ENCODE measurements at regions not wholly inside any gene's neighbourhood (a gene's known extent, or its start where the extent isn't known, plus 50 kb on each side); places are given as distances from the start of the nearest gene placed in this dataset.

DNA sequence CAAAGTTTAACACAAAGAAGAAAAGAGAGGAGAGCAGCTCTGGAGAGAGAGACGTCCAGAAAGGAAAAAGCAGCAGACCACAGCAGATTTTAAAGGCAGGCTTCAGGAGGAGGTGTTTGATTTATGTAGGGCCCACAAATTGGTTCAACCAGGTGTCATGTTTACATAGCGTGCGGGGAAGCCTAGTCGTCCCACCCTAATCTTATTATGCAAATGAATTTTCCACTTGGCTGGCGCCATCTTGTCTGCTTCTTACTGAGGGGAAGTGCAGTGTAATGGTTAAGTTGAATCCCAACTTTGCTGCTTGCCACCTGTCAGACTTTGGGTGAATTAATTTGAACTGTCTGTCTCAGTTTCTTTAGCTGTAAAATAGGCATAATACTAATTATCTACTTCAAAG is 282.4 kb upstream of the CYRIA start:
- DNase-seq: no peak
- intact Hi-C loops (cut with micrococcal nuclease; ENCODE audit: unreplicated experiment): no loop called here
- H3K4me3 ChIP-seq: no peak overlapping the region
- no peaks in the 10 kb centered on the region for H3K79me2 ChIP-seq (ENCODE audit: low read depth)
- no peak overlapping the region for H3K27ac ChIP-seq
- no TSS peak for BruUV-seq (replicated peaks)
- no peak overlapping the region for H3K4me2 ChIP-seq
- no peak for TF ChIP-seq EZH2 (IDR thresholded peaks at IDR 0.05; ENCODE audit: low read depth)
- TF ChIP-seq, protein P1, sequence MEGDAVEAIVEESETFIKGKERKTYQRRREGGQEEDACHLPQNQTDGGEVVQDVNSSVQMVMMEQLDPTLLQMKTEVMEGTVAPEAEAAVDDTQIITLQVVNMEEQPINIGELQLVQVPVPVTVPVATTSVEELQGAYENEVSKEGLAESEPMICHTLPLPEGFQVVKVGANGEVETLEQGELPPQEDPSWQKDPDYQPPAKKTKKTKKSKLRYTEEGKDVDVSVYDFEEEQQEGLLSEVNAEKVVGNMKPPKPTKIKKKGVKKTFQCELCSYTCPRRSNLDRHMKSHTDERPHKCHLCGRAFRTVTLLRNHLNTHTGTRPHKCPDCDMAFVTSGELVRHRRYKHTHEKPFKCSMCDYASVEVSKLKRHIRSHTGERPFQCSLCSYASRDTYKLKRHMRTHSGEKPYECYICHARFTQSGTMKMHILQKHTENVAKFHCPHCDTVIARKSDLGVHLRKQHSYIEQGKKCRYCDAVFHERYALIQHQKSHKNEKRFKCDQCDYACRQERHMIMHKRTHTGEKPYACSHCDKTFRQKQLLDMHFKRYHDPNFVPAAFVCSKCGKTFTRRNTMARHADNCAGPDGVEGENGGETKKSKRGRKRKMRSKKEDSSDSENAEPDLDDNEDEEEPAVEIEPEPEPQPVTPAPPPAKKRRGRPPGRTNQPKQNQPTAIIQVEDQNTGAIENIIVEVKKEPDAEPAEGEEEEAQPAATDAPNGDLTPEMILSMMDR (conservative IDR thresholded peaks at IDR 0.05): no peak
- ChIA-PET POLR2A (ENCODE audit: unreplicated experiment) (no interaction called here), CTCF (no interaction called here)
- H4K20me1 ChIP-seq (ENCODE audit: insufficient read depth): no peaks in the 10 kb centered on the region
- no peaks in the 10 kb centered on the region for H3K4me1 ChIP-seq (replicated peaks; ENCODE audit: insufficient read depth)
- H3F3A ChIP-seq (ENCODE audit: insufficient read depth, low read depth): no peaks in the 10 kb centered on the region
- H2AFZ ChIP-seq: no peak overlapping the region
- no peaks in the 10 kb centered on the region for H3K36me3 ChIP-seq (ENCODE audit: low read depth)
- H3K27me3 ChIP-seq (ENCODE audit: insufficient read depth, low read depth): no peaks in the 10 kb centered on the region
- H3K9me3 ChIP-seq (ENCODE audit: insufficient read depth, low read depth): no peaks in the 10 kb centered on the region
- H3K9me2 ChIP-seq (ENCODE audit: insufficient read depth): no peaks in the 10 kb centered on the region

DNA sequence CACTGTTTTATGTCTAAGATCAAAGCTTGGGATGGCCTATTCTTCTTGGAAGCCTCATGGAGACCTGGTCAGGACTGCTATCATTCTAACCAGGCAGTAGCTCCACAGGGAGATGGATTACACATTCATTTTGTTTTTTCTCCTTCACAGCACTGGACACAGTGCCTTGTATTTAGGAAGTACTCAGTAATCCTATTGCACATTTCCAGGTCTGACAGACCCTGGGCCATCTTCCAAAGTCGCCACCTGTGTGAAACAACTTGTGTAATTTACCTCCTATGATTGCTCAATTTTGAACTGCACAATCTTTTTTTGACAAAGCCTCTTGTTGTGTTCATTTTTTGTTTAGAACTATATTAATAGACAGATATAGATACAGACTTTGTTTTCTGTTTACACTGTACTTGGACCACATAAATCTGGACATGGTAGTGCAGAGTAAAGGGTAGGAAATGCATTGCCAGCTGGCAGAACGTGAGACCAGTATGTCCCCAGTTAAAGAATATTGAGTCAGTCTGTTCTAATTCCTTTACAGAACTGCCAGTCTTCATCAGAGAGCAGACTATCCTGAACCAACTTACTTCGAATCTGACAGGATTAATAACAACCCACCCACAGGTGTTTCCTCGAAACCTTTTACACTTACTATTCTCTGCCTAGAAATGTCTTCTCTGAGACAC is 277.8 kb upstream of the CYRIA start:
- H3F3A ChIP-seq (ENCODE audit: insufficient read depth, low read depth): no peaks in the 10 kb centered on the region
- CTCF ChIA-PET: no interaction called here
- no peak overlapping the region for H2AFZ ChIP-seq
- no peaks in the 10 kb centered on the region for H4K20me1 ChIP-seq (ENCODE audit: insufficient read depth)
- no peak for TF ChIP-seq EZH2 (IDR thresholded peaks at IDR 0.05; ENCODE audit: low read depth)
- TF ChIP-seq, protein P1 (conservative IDR thresholded peaks at IDR 0.05): no peak
- POLR2A ChIA-PET (ENCODE audit: unreplicated experiment): no interaction called here
- H3K9me2 ChIP-seq (ENCODE audit: insufficient read depth): no peaks in the 10 kb centered on the region
- intact Hi-C loops (cut with micrococcal nuclease; ENCODE audit: unreplicated experiment): no loop called here
- H3K27ac ChIP-seq: no peak overlapping the region
- no peaks in the 10 kb centered on the region for H3K27me3 ChIP-seq (ENCODE audit: insufficient read depth, low read depth)
- no peak for DNase-seq
- H3K36me3 ChIP-seq (ENCODE audit: low read depth): no peaks in the 10 kb centered on the region
- no peaks in the 10 kb centered on the region for H3K4me1 ChIP-seq (replicated peaks; ENCODE audit: insufficient read depth)
- H3K9me3 ChIP-seq (ENCODE audit: insufficient read depth, low read depth): no peaks in the 10 kb centered on the region
- H3K79me2 ChIP-seq (ENCODE audit: low read depth): no peaks in the 10 kb centered on the region
- H3K4me2 ChIP-seq: no peak overlapping the region
- BruUV-seq (replicated peaks): no TSS peak
- H3K4me3 ChIP-seq: no peak overlapping the region

DNA sequence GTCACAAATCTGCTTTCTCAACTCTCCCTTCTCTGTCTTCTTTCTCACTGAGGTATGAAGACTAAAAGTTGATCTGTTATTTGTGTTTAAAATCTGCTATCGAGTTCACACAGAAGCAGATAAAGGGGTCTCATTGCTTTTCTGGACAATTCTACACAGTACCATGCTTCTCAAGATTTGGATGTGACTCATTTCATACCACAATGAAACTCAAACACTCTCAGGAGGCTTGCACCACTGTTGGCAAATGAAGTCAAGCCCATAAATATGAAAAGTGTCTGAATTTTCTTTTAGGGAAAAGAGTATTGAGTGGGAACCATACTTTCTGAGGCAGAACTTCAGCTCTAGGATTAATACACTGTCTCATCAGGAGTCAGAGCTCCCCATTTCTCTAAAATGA is 274.6 kb upstream of the CYRIA start:
- H3K4me3 ChIP-seq: no peak overlapping the region
- no peak overlapping the region for H3K4me2 ChIP-seq
- no peaks in the 10 kb centered on the region for H3K4me1 ChIP-seq (replicated peaks; ENCODE audit: insufficient read depth)
- intact Hi-C loops (cut with micrococcal nuclease; ENCODE audit: unreplicated experiment): no loop called here
- H2AFZ ChIP-seq: no peak overlapping the region
- ChIA-PET CTCF (no interaction called here), POLR2A (ENCODE audit: unreplicated experiment) (no interaction called here)
- no peaks in the 10 kb centered on the region for H3K27me3 ChIP-seq (ENCODE audit: insufficient read depth, low read depth)
- BruUV-seq (replicated peaks): no TSS peak
- H4K20me1 ChIP-seq (ENCODE audit: insufficient read depth): no peaks in the 10 kb centered on the region
- TF ChIP-seq, protein P1 (conservative IDR thresholded peaks at IDR 0.05): no peak
- TF ChIP-seq EZH2 (IDR thresholded peaks at IDR 0.05; ENCODE audit: low read depth): no peak
- no peaks in the 10 kb centered on the region for H3K9me2 ChIP-seq (ENCODE audit: insufficient read depth)
- H3F3A ChIP-seq (ENCODE audit: insufficient read depth, low read depth): no peaks in the 10 kb centered on the region
- no peaks in the 10 kb centered on the region for H3K36me3 ChIP-seq (ENCODE audit: low read depth)
- DNase-seq: no peak
- H3K27ac ChIP-seq: no peak overlapping the region
- H3K9me3 ChIP-seq (ENCODE audit: insufficient read depth, low read depth): peaks cover 5% of the 10 kb centered on the region; the same call in 1 of the 2 replicates
- H3K79me2 ChIP-seq (ENCODE audit: low read depth): no peaks in the 10 kb centered on the region

Measured in PC-9 (cell line).